HG03139 (cell line): ENCODE measurements at regions not wholly inside any gene's neighbourhood (a gene's known extent, or its start where the extent isn't known, plus 50 kb on each side); places are given as distances from the start of the nearest gene placed in this dataset.
A peak's percentile ranks its signal among the peaks of the same experiment; 100 is the strongest.
"Not testable (repeated sequence)": the region's sequence is repeated elsewhere in the genome, so short reads cannot be mapped to it uniquely, and the experiment has no call there.

Experiments
- ATAC-seq: cut with Tn5 transposase; IDR thresholded peaks from one replicate; pipeline ENCODE4 v1.9.1; 2021; ENCODE audit not compliant: unreplicated experiment

DNA sequence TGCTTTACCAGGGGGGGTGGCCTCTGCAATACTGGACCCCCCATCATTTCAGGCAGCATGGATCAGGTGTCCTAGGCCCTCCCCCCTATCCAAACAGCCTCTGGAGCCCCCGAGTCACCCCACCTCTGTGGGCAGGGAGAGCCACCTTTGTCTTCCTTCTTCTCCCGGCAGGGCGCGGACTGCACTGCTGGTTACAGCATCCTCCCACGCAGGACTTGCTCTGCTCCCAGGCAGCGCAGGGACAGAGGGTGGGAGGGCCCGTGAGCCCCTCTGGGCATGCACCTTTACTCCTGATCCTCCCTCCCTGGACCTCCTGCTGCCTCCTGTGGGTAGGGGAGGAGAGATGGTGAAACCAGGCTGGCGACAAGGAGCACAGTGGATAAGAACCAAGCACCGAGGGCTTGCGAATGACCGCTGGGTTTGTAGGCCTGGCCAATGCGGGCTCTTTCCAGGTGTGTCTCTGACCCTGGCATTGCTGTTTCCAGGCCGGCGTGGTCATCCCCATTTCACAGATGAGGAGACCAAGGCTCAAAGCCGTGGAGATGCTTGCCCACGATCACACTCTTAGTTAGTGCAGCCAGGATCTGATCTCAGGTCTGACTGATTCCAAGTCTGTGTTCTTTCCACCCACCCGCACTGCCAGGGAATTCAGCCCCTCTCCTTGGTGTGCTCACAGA, 73.6 kb upstream of the TARDBP start:
- ATAC-seq = no peak

DNA sequence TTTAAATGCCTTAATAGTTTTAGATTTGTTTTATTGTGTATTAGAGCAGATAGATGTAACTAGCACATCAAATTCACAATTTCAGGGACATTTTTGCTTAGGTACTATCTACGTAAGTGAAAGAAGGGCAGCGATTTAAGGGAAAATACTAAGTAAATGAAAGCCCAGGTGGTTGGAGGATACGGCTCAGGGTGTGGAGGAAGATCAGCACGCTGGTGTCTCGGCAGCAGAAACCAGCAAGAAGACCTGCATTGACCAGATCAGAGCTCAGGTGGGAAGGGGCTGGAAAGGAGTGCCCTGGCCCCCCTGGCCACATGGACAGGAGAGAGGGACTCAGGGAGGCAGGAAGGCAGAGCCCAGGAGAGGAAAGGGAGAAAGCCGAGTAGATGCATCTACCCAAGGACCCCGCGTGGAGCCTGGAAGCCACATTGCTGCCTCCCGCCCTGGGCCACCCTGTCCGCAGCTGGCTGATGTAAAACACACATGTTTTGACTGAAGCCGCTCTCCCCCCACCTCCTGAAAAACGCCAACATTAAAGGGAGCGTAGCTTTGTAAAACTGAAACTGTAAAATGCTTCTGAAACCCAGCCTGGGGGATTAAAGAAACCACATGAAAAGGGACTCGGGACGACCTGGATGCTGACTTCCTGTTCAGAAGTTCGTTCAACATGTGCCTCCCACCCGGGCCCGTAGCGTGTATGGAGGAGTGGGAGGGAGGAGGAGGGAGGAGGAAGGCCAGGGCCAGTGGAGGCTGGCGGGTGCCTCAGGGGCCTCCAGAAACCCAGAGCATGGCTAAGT, 72.6 kb upstream of the TARDBP start:
- ATAC-seq = peak; percentile 48

GRCh38 chr1:10940451-10940804, 72.0 kb upstream of the TARDBP start:
- no peak for ATAC-seq

GRCh38 chr1:10940838-10941237, 71.6 kb upstream of the TARDBP start:
- no peak for ATAC-seq

GRCh38 chr1:10941891-10942541, 70.4 kb upstream of the TARDBP start:
- no peak for ATAC-seq

GRCh38 chr1:10942542-10942912, 69.9 kb upstream of the TARDBP start:
- no peak for ATAC-seq

DNA sequence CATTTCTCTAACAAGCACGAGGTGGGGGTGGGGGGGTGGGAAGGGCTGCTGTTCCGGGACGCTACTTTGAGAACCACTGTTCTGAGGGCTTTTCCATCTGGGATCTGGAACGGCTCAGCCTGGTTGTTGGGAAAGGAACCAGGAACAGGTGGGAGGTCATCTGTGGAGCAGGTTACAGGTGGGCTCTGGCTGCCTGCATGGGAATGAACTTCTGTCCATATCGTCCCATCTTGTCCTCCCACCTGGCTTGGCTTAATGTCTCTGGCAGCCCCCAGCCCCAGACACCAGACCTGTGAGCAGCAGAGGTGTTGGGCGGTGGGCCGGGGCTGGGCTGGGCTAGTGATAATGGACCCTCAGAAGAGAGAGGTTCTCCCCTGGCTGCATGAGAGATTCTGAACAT, 69.4 kb upstream of the TARDBP start:
- ATAC-seq = no peak

GRCh38 chr1:10943991-10944730, 68.3 kb upstream of the TARDBP start:
- no peak for ATAC-seq

GRCh38 chr1:10945991-10946509, 66.4 kb upstream of the TARDBP start:
- no peak for ATAC-seq

- ATAC-seq = no peak
These were observed 65.3 kb upstream of the TARDBP start for GRCh38 chr1:10947181-10947580.

- no peak for ATAC-seq
These were observed 64.6 kb upstream of the TARDBP start for GRCh38 chr1:10947691-10948462.

DNA sequence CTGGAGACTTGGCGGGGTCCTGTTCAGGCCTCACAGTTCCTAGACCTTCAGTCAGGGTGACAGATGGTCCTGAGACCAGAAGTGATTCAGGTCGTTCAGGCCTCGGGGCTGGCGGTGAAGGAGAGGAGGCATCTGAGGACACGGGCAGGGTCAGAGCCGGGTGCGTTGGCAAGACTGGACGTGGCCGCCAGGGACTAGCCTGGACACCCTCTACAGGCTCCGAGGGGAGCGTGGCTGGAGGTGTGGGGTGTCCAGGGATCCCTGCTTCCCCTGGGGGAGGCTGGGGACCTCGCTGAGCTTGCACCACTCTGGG, 64.0 kb upstream of the TARDBP start:
- no peak for ATAC-seq

- no peak for ATAC-seq
These were observed 61.9 kb upstream of the TARDBP start for GRCh38 chr1:10950316-10951172.

- ATAC-seq = not testable (repeated sequence)
These were observed 61.2 kb upstream of the TARDBP start for GRCh38 chr1:10951298-10951697.

- ATAC-seq = no peak
These were observed 60.5 kb upstream of the TARDBP start for GRCh38 chr1:10951961-10952360.

DNA sequence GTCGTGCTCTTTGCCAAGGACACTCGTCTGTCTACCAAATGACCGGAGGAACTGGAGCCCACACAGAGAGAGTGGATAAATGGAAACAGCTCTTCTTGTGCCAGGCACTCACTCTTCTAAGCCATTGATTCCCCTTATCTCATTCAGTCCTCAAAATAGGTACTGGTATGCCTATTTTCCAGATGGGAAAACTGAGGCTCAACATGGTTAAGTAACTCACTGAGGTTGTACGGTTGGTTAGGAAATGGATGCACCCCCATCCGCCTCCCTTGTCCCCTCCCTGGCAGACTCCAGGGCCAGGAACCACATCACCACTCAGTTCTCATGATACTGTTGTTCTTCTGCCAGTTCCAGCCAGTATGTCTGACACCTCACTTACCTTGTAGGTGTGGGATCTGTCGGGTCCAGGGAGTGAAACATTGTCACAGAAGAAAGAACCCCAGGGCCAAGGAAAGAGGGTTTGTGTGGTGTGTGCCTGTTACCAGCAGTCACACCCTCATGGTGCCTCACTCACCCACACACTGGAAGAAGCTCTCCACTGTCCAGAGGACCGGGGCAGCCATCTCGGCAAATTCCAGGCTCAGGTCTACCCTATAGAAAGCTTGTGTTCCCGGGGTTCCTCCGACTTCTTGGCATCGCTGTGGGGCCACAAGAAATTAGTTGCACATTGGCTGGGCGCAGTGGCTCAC, 58.8 kb upstream of the TARDBP start:
- no peak for ATAC-seq

- no peak for ATAC-seq
These were observed 55.3 kb upstream of the TARDBP start for GRCh38 chr1:10957133-10957532.

GRCh38 chr1:10958614-10959013, 53.8 kb upstream of the TARDBP start:
- ATAC-seq = no peak
